Lung (tissue), 11 donors: ENCODE measurements at regions not wholly inside any gene's neighbourhood (a gene's known extent, or its start where the extent isn't known, plus 50 kb on each side); places are given as distances from the start of the nearest gene placed in this dataset.
A peak's percentile ranks its signal among the peaks of the same experiment; 100 is the strongest.

Experiments
- ATAC-seq: fragments of 200-7000 bp; cut with Tn5 transposase; one replicate; pipeline ENCODE4 v1.9.1; 2020; ENCODE audit warnings: moderate number of reproducible peaks; ENCODE audit not compliant: insufficient read depth, low FRiP score
- DNase-seq, 3 donors: peaks; one replicate each; pipeline ENCODE4 v3.0.0-alpha.2; 2013 to 2017
- H3K27ac ChIP-seq, 2 donors: one replicate each; pipeline ENCODE4 v1.5.1; 2013; ENCODE audit warnings: mild to moderate bottlenecking in 2 of 2, moderate library complexity in 2 of 2, control low read depth in 1 of 2, inconsistent platforms in 1 of 2, low read depth in 1 of 2, low read length in 1 of 2
- H3K27me3 ChIP-seq, 3 donors: one replicate each; pipeline ENCODE4 v1.5.1; 2013; ENCODE audit warnings: low read length in 2 of 3; ENCODE audit not compliant: control insufficient read depth in 3 of 3, insufficient read depth in 3 of 3
- H3K36me3 ChIP-seq, 4 donors: one replicate each; pipeline ENCODE4 v1.5.1; 2013; ENCODE audit warnings: low read length in 4 of 4, mild to moderate bottlenecking in 1 of 4, moderate library complexity in 1 of 4; ENCODE audit not compliant: control insufficient read depth in 4 of 4, insufficient read depth in 4 of 4
- H3K4me1 ChIP-seq, 5 donors: one replicate each; pipeline ENCODE4 v1.5.1; 2013; ENCODE audit warnings: low read length in 5 of 5, mild to moderate bottlenecking in 2 of 5, moderate library complexity in 1 of 5; ENCODE audit not compliant: control insufficient read depth in 5 of 5, insufficient read depth in 5 of 5
- H3K4me3 ChIP-seq: one replicate; pipeline ENCODE4 v1.5.1; 2013; ENCODE audit warnings: mild to moderate bottlenecking, control low read depth, moderate library complexity
- H3K9ac ChIP-seq, 2 donors: one replicate each; pipeline ENCODE4 v1.5.1; 2013; ENCODE audit warnings: low read length in 2 of 2, control low read depth in 1 of 2; ENCODE audit not compliant: insufficient read depth in 1 of 2
- H3K9me3 ChIP-seq, 4 donors: one replicate each; pipeline ENCODE4 v1.5.1; 2013; ENCODE audit warnings: low read length in 3 of 4, mild to moderate bottlenecking in 1 of 4, moderate library complexity in 1 of 4; ENCODE audit not compliant: control insufficient read depth in 4 of 4, insufficient read depth in 3 of 4
- CTCF ChIP-seq: IDR thresholded peaks from 2 replicates; pipeline ENCODE4 v1.5.1; 2012; ENCODE audit warnings: mild to moderate bottlenecking; ENCODE audit errors: control extremely low read depth, extremely low read depth
- WGBS, 2 donors: extraction: QIAGEN DNeasy Blood & Tissue Kit; methylation state at CpG; one replicate each; pipeline ENCODE4 v1.1.7; 2013; 5-methylcytosine and 5-hydroxymethylcytosine counted together
- donor health status: control.
- donor health status: control.
- donor health status: Bipolar disorder and iron deficiency.
- donor health status: healthy.
- donor health status: DM: yes; HTN: yes; CAD: no.

GRCh38 chr19:46925548-46925950, 64.8 kb downstream of the ARHGAP35 start:
- DNase-seq (no peak), ATAC-seq (no peak)
- Histone ChIP-seq H3K9ac (no peak overlapping the region), H3K9me3 (no peaks in the 10 kb centered on the region), H3K36me3 (peaks cover 3 to 18% (median 11%) of the 10 kb centered on the region in 4 donors), H3K27ac (peak overlapping the region in 1 of 2 donors; percentile 82), H3K27me3 (no peaks in the 10 kb centered on the region), H3K4me1 (peaks cover 15 to 48% (median 19%) of the 10 kb centered on the region in 5 donors), H3K4me3 (no peak overlapping the region)
- 85 to 91% methylated on average over 4 of the region's 4 CpGs for WGBS, 2 donors
- TF ChIP-seq CTCF, result no peak

DNA sequence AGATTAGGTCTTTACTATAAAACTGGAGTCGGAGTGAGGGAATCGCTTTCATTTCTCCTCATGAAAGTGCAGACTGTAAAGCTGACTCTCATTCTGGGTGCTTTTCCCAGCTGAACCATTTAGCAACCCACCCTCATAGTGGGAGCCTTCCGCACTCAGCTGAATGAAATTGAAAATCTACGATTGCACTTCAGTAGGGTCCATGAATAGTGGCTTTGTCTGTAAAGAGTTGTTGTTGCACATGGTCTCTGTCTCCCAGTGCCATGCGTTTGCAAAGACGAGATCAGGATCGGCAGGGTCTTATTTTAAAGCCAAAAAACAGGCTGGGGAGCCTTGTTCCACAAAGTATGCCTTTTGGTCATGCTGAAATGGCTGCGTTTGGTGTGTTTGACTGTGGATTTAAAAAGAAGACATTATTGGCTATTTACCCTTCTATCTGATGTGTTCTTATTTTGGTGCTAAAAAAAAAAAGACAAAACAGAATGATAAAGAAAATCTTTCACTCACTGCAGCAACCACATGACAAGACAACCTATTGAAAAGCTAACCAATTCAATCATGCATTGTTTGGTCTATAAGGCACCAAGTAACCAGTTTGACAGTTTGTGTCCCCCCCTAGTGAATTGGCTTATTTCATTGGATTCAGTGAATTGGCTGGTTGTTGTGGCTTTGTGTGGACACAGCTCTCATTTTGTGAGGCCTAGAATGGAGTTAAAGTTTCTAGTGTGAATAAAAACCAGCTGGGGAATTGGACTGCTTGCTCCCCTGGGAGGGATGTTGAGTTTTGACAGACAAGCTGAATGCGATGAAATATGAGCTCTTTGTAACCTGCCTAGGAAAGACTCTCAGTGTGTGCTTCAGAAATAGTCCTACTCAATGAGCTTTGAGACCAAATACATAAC, 65.6 kb downstream of the ARHGAP35 start:
- Histone ChIP-seq H3K4me1 (peaks cover 17 to 53% (median 18%) of the 10 kb centered on the region in 5 donors), H3K27me3 (no peaks in the 10 kb centered on the region), H3K9me3 (no peaks in the 10 kb centered on the region), H3K36me3 (peaks cover 0 to 9% (median 5%) of the 10 kb centered on the region in 4 donors), H3K4me3 (no peak overlapping the region), H3K27ac (no peak overlapping the region), H3K9ac (no peak overlapping the region)
- ATAC-seq, result no peak
- TF ChIP-seq CTCF, result no peak
- WGBS, 2 donors, result 93 to 94% methylated on average over 9 of the region's 9 CpGs
- DNase-seq, result no peak

GRCh38 chr19:46927106-46927505, 66.3 kb downstream of the ARHGAP35 start:
- Histone ChIP-seq H3K36me3 (peaks cover 0 to 4% (median 1%) of the 10 kb centered on the region in 4 donors), H3K27ac (no peak overlapping the region), H3K4me3 (no peak overlapping the region), H3K27me3 (no peaks in the 10 kb centered on the region), H3K9me3 (no peaks in the 10 kb centered on the region), H3K9ac (no peak overlapping the region), H3K4me1 (peaks cover 17 to 53% (median 20%) of the 10 kb centered on the region in 5 donors)
- ATAC-seq (no peak), DNase-seq (no peak)
- no peak for TF ChIP-seq CTCF
- WGBS, 2 donors, result 77 to 80% methylated on average over 6 of the region's 6 CpGs
